Panc1 (cell line): ENCODE measurements at regions not wholly inside any gene's neighbourhood (a gene's known extent, or its start where the extent isn't known, plus 50 kb on each side); places are given as distances from the start of the nearest gene placed in this dataset.

Source experiments
- ATAC-seq: fragments of 200-7000 bp; cut with Tn5 transposase; 2 replicates; pipeline ENCODE4 v1.9.1; 2020; ENCODE audit warnings: mild to moderate bottlenecking, moderate library complexity
- BruUV-seq: library from RNA; stranded (reverse); fragments of 400-500 nt; replicated peaks from 2 replicates; lab custom pipeline; 2021; lab: Mats Ljungman, UMichigan
- CTCF ChIA-PET: fragments of 300-600 bp; sonication (Branson Sonifier 250); formaldehyde crosslinking; loops from one replicate; lab custom pipeline; 2022; ENCODE audit warnings: antibody characterized with exemption; lab: Charles Lee
- POLR2A ChIA-PET: fragments of 300-600 bp; sonication (Branson Sonifier 250); formaldehyde crosslinking; loops from one replicate; lab custom pipeline; 2022; ENCODE audit warnings: antibody characterized with exemption; lab: Charles Lee
- DNase-seq: peaks from one replicate; pipeline ENCODE4 v3.0.0-alpha.2; 2010; ENCODE audit warnings: low read depth, low spot score
- H3K27ac ChIP-seq: 2 replicates; pipeline ENCODE4 v1.5.1; 2011; ENCODE audit warnings: mild to moderate bottlenecking, low read length, inconsistent platforms
- H3K27me3 ChIP-seq: fragments of 200-500 bp; sonication (Bioruptor generic); 2 replicates; pipeline ENCODE4 v1.6.0; 2014; ENCODE audit warnings: low read length, inconsistent platforms; ENCODE audit not compliant: control insufficient read depth, insufficient read depth
- H3K36me3 ChIP-seq: fragments of 200-500 bp; sonication (Bioruptor generic); 2 replicates; pipeline ENCODE4 v1.5.1; 2014; ENCODE audit warnings: inconsistent platforms, mild to moderate bottlenecking, low read length, moderate library complexity; ENCODE audit not compliant: control insufficient read depth, insufficient read depth
- H3K4me1 ChIP-seq: 2 replicates; pipeline ENCODE4 v1.5.1; 2011; ENCODE audit warnings: inconsistent platforms, mild to moderate bottlenecking, low read length, moderate library complexity; ENCODE audit not compliant: control insufficient read depth, insufficient read depth
- H3K4me3 ChIP-seq, 2 experiments: 2 replicates each; pipeline ENCODE4 v1.5.1; 2011 to 2012; ENCODE audit warnings: low read depth in 2 of 2, low read length in 2 of 2, mild to moderate bottlenecking in 2 of 2, inconsistent platforms in 1 of 2, moderate library complexity in 1 of 2
- H3K9me3 ChIP-seq: fragments of 200-500 bp; sonication (Bioruptor generic); 2 replicates; pipeline ENCODE4 v1.5.1; 2014; ENCODE audit warnings: low read depth, mild to moderate bottlenecking, inconsistent platforms, low read length, moderate library complexity; ENCODE audit not compliant: control insufficient read depth, insufficient read depth
- POLR2AphosphoS5 ChIP-seq: IDR thresholded peaks from 2 replicates; pipeline ENCODE4 v1.6.1; 2012; ENCODE audit warnings: mild to moderate bottlenecking, low read depth, low read length, moderate library complexity
- SIN3A ChIP-seq: IDR thresholded peaks from 2 replicates; pipeline ENCODE4 v1.6.1; 2012; ENCODE audit warnings: low read depth, mild to moderate bottlenecking, low read length, moderate library complexity, borderline replicate concordance; ENCODE audit not compliant: insufficient read depth
- TCF7L2 ChIP-seq: IDR thresholded peaks from 2 replicates; pipeline ENCODE4 v1.6.1; 2011; ENCODE audit warnings: mild to moderate bottlenecking, low read depth, low read length, inconsistent platforms
- in situ Hi-C: cut with HindIII; loops from 2 replicates; pipeline ENCODE4 v1.10.0; 2016; ENCODE audit warnings: low sequenced_read_pairs, low pct_unique_long_range_greater_than_20kb
- intact Hi-C: fragments of 100-400 bp; cut with micrococcal nuclease; formaldehyde crosslinking; loops from one replicate; pipeline ENCODE4 v1.10.0; 2022; ENCODE audit not compliant: unreplicated experiment
- TF ChIP-seq, protein P1 (sequence below): fragments of 450-650 bp; IDR thresholded peaks from 2 replicates; pipeline ENCODE4 v1.5.1; 2017; ENCODE audit warnings: mild to moderate bottlenecking
- TF ChIP-seq, protein P2 (sequence below), 2 experiments: IDR thresholded peaks; 2 replicates each; pipeline ENCODE4 v1.6.1; 2011 to 2012; ENCODE audit warnings: low read depth in 2 of 2, control low read depth in 1 of 2, low read length in 1 of 2, mild to moderate bottlenecking in 1 of 2, moderate library complexity in 1 of 2; ENCODE audit not compliant: insufficient read depth in 1 of 2

DNA sequence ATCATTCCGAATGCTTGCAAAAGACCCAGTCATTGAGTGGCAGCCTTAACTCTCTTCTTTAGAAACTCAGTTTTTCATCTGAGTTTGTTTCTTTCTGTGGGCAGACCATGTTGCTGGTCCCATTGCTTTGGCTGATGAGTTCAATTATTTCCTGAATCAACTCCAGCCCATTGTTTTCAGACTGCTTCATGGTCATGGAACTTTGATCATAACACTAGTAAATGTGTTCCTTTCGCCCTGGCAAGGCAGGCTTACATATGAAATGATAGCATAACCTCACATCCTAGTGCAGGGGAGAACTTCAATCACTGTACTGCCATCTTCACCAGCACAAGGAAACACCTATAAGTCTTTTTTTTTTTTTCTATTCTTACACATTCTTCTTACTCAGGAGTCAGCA, 50.0 kb upstream of the DUSP10 start:
- in situ Hi-C loops (no loop called here), intact Hi-C loops (no loop called here)
- H3K4me1 ChIP-seq: no peaks in the 10 kb centered on the region
- no TSS peak for BruUV-seq
- no peak for ATAC-seq
- H3K36me3 ChIP-seq: no peaks in the 10 kb centered on the region
- no peak overlapping the region for H3K27ac ChIP-seq
- H3K9me3 ChIP-seq: no peaks in the 10 kb centered on the region
- DNase-seq: no peak
- H3K27me3 ChIP-seq: no peaks in the 10 kb centered on the region
- TF ChIP-seq TCF7L2 (no peak), POLR2AphosphoS5 (no peak), SIN3A (no peak)
- TF ChIP-seq, protein P1, sequence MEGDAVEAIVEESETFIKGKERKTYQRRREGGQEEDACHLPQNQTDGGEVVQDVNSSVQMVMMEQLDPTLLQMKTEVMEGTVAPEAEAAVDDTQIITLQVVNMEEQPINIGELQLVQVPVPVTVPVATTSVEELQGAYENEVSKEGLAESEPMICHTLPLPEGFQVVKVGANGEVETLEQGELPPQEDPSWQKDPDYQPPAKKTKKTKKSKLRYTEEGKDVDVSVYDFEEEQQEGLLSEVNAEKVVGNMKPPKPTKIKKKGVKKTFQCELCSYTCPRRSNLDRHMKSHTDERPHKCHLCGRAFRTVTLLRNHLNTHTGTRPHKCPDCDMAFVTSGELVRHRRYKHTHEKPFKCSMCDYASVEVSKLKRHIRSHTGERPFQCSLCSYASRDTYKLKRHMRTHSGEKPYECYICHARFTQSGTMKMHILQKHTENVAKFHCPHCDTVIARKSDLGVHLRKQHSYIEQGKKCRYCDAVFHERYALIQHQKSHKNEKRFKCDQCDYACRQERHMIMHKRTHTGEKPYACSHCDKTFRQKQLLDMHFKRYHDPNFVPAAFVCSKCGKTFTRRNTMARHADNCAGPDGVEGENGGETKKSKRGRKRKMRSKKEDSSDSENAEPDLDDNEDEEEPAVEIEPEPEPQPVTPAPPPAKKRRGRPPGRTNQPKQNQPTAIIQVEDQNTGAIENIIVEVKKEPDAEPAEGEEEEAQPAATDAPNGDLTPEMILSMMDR: no peak
- TF ChIP-seq, protein P2, sequence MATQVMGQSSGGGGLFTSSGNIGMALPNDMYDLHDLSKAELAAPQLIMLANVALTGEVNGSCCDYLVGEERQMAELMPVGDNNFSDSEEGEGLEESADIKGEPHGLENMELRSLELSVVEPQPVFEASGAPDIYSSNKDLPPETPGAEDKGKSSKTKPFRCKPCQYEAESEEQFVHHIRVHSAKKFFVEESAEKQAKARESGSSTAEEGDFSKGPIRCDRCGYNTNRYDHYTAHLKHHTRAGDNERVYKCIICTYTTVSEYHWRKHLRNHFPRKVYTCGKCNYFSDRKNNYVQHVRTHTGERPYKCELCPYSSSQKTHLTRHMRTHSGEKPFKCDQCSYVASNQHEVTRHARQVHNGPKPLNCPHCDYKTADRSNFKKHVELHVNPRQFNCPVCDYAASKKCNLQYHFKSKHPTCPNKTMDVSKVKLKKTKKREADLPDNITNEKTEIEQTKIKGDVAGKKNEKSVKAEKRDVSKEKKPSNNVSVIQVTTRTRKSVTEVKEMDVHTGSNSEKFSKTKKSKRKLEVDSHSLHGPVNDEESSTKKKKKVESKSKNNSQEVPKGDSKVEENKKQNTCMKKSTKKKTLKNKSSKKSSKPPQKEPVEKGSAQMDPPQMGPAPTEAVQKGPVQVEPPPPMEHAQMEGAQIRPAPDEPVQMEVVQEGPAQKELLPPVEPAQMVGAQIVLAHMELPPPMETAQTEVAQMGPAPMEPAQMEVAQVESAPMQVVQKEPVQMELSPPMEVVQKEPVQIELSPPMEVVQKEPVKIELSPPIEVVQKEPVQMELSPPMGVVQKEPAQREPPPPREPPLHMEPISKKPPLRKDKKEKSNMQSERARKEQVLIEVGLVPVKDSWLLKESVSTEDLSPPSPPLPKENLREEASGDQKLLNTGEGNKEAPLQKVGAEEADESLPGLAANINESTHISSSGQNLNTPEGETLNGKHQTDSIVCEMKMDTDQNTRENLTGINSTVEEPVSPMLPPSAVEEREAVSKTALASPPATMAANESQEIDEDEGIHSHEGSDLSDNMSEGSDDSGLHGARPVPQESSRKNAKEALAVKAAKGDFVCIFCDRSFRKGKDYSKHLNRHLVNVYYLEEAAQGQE (IDR thresholded peaks at IDR 0.05; ENCODE audit: insufficient read depth in 1 of 2, low read depth in 2 of 2, low read length in 1 of 2): no peak
- no peak overlapping the region for H3K4me3 ChIP-seq
- POLR2A ChIA-PET: no interaction called here
- CTCF ChIA-PET: no interaction called here
